NCI-H2227 treated with DMSO at 0.1 percent for 48 hours (cell line): ENCODE measurements at regions not wholly inside any gene's neighbourhood (a gene's known extent, or its start where the extent isn't known, plus 50 kb on each side); places are given as distances from the start of the nearest gene placed in this dataset.
"Not testable (repeated sequence)": the region's sequence is repeated elsewhere in the genome, so short reads cannot be mapped to it uniquely, and the experiment has no call there.

ENCODE experiments used
- DNase-seq: peaks from one replicate; lab custom pipeline; 2025; lab: John Stamatoyannopoulos, UW

GRCh38 chr13:75178436-75178835, 303.5 kb downstream of the TBC1D4 start:
- DNase-seq, result no peak

- no peak for DNase-seq
These were observed 306.4 kb downstream of the TBC1D4 start for GRCh38 chr13:75175575-75175974.

- not testable (repeated sequence) for DNase-seq
These were observed 306.9 kb downstream of the TBC1D4 start for GRCh38 chr13:75175097-75175496.

GRCh38 chr13:75174481-75174880, 307.5 kb downstream of the TBC1D4 start:
- DNase-seq, result no peak

GRCh38 chr13:75173457-75174356, 308.3 kb downstream of the TBC1D4 start:
- DNase-seq, result peak; percentile 17

GRCh38 chr13:75170311-75170710, 311.7 kb downstream of the TBC1D4 start:
- no peak for DNase-seq

- DNase-seq, result no peak
These were observed 316.3 kb downstream of the TBC1D4 start for GRCh38 chr13:75165543-75166230.

GRCh38 chr13:75161804-75162203, 320.2 kb downstream of the TBC1D4 start:
- DNase-seq, result no peak

- DNase-seq, result no peak
These were observed 321.0 kb downstream of the TBC1D4 start for GRCh38 chr13:75160984-75161383.

- no peak for DNase-seq
These were observed 327.6 kb downstream of the TBC1D4 start for GRCh38 chr13:75154331-75154730.

GRCh38 chr13:75153834-75154233, 328.1 kb downstream of the TBC1D4 start:
- DNase-seq, result no peak

- no peak for DNase-seq
These were observed 328.6 kb downstream of the TBC1D4 start for GRCh38 chr13:75153386-75153785.

- DNase-seq, result no peak
These were observed 330.8 kb downstream of the TBC1D4 start for GRCh38 chr13:75151081-75151643.

GRCh38 chr13:75149776-75150175, 332.2 kb downstream of the TBC1D4 start:
- no peak for DNase-seq

- no peak for DNase-seq
These were observed 334.0 kb downstream of the TBC1D4 start for GRCh38 chr13:75147946-75148345.

GRCh38 chr13:75146436-75146835, 335.5 kb downstream of the TBC1D4 start:
- no peak for DNase-seq

GRCh38 chr13:75145927-75146326, 336.0 kb downstream of the TBC1D4 start:
- DNase-seq, result no peak

GRCh38 chr13:75139291-75139690, 342.7 kb downstream of the TBC1D4 start:
- no peak for DNase-seq

GRCh38 chr13:75137911-75138571, 343.9 kb downstream of the TBC1D4 start:
- DNase-seq, result no peak

- no peak for DNase-seq
These were observed 345.8 kb downstream of the TBC1D4 start for GRCh38 chr13:75136151-75136550.

- DNase-seq, result no peak
These were observed 346.6 kb downstream of the TBC1D4 start for GRCh38 chr13:75135325-75135825.
